Testis (tissue), 2 donors: ENCODE measurements at regions not wholly inside any gene's neighbourhood (a gene's known extent, or its start where the extent isn't known, plus 50 kb on each side); places are given as distances from the start of the nearest gene placed in this dataset.
"Not testable (repeated sequence)": the region's sequence is repeated elsewhere in the genome, so short reads cannot be mapped to it uniquely, and the experiment has no call there.

Source experiments
- CTCF ChIP-seq, 3 experiments: fragments of 450-650 bp in 2 of 3; fragments of 200-600 bp in 1 of 3; sonication (generic) in 1 of 3; IDR thresholded peaks; one replicate each; pipeline ENCODE4 v1.5.1; 2016 to 2019; ENCODE audit warnings: antibody characterized with exemption in 3 of 3, mild to moderate bottlenecking in 2 of 3, moderate library complexity in 1 of 3
- POLR2A ChIP-seq: fragments of 450-650 bp; IDR thresholded peaks from one replicate; pipeline ENCODE4 v1.6.1; 2017; ENCODE audit warnings: antibody characterized with exemption, mild to moderate bottlenecking, moderate library complexity

GRCh38 chr3:166258293-166258850 lies 421.1 kb upstream of the BCHE start:
- not testable (repeated sequence) for TF ChIP-seq CTCF (IDR thresholded peaks at IDR 0.05); POLR2A
